ENCODE measurements at regions not wholly inside any gene's neighbourhood (a gene's known extent, or its start where the extent isn't known, plus 50 kb on each side); places are given as distances from the start of the nearest gene placed in this dataset.

- TF ChIP-seq CTCF (IDR thresholded peaks at IDR 0.05) (no peak), EP300 (IDR thresholded peaks at IDR 0.05) (no peak), POLR2A (IDR thresholded peaks at IDR 0.05; ENCODE audit: low read depth) (no peak)
Observed at GRCh38 chr2:8312221-8312620, 369.6 kb upstream of the ID2 start.

Measured in esophagus muscularis mucosa (tissue), 4 donors.